ENCODE measurements at regions not wholly inside any gene's neighbourhood (a gene's known extent, or its start where the extent isn't known, plus 50 kb on each side); places are given as distances from the start of the nearest gene placed in this dataset.

DNA sequence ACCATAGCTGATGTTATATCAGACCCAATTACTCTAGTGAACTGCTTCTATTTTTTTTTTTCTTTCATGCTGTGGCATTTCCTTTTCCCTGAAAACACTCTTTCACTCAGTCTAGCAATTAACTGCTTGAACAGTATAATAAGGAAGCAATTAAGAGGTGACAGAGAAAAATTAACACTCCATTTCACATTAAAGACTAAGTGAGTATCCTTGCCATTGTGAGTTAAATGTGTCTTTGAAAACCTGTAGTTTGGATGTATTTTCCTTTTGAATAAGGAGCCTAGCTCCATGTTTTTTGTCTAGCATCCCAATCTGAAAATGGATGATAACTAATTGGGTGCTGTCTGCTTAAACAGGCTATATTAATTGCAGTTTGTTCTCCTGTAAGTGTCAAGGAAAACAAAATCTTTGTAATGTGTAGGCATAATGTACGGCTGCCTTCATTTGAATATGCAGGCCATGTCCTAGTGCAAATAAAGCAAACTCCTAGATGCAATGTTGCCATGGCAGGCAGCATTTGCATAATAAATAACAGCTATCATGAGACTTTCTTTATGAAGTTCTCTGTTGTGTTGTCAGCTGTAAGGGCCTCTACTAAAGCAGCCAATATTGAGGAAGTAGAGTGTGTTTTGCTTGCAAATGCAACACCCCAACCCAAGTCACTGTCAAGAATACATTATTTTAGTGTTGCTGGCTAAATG lies 416.7 kb downstream of the ZIC3 start:
- TF ChIP-seq CTCF (IDR thresholded peaks at IDR 0.05): no peak
- TF ChIP-seq POLR2A (IDR thresholded peaks at IDR 0.05): no peak
